GM18858 (cell line): ENCODE measurements at regions not wholly inside any gene's neighbourhood (a gene's known extent, or its start where the extent isn't known, plus 50 kb on each side); places are given as distances from the start of the nearest gene placed in this dataset.

Experiments
- ATAC-seq: cut with Tn5 transposase; IDR thresholded peaks from one replicate; pipeline ENCODE4 v1.9.1; 2021; ENCODE audit not compliant: unreplicated experiment

- ATAC-seq: no peak
Measured at GRCh38 chr18:67926929-67927864, 410.7 kb upstream of the DSEL start.

- ATAC-seq: no peak
Measured at GRCh38 chr18:67924656-67925055, 408.1 kb upstream of the DSEL start.

- ATAC-seq: no peak
Measured at GRCh38 chr18:67919316-67919715, 402.8 kb upstream of the DSEL start.

GRCh38 chr18:67916097-67916496, 399.6 kb upstream of the DSEL start:
- ATAC-seq: no peak

- ATAC-seq: no peak
Measured at GRCh38 chr18:67913040-67913439, 396.5 kb upstream of the DSEL start.

- ATAC-seq: no peak
Measured at GRCh38 chr18:67901573-67901972, 385.1 kb upstream of the DSEL start.

- ATAC-seq: no peak
Measured at GRCh38 chr18:67896451-67896850, 379.9 kb upstream of the DSEL start.

GRCh38 chr18:67893916-67894315, 377.4 kb upstream of the DSEL start:
- no peak for ATAC-seq

GRCh38 chr18:67876871-67877270, 360.4 kb upstream of the DSEL start:
- no peak for ATAC-seq

GRCh38 chr18:67875944-67876343, 359.4 kb upstream of the DSEL start:
- ATAC-seq: no peak

- no peak for ATAC-seq
Measured at GRCh38 chr18:67875060-67875459, 358.5 kb upstream of the DSEL start.

- no peak for ATAC-seq
Measured at GRCh38 chr18:67865400-67865799, 348.9 kb upstream of the DSEL start.

GRCh38 chr18:67864677-67865340, 348.3 kb upstream of the DSEL start:
- no peak for ATAC-seq

GRCh38 chr18:67862069-67862468, 345.5 kb upstream of the DSEL start:
- ATAC-seq: no peak

- ATAC-seq: no peak
Measured at GRCh38 chr18:67854340-67854739, 337.8 kb upstream of the DSEL start.

- ATAC-seq: no peak
Measured at GRCh38 chr18:67846422-67847098, 330.0 kb upstream of the DSEL start.

GRCh38 chr18:67845035-67845434, 328.5 kb upstream of the DSEL start:
- ATAC-seq: no peak

- ATAC-seq: no peak
Measured at GRCh38 chr18:67840379-67840778, 323.9 kb upstream of the DSEL start.

GRCh38 chr18:67818432-67818831, 301.9 kb upstream of the DSEL start:
- no peak for ATAC-seq

- no peak for ATAC-seq
Measured at GRCh38 chr18:67815280-67815679, 298.8 kb upstream of the DSEL start.

GRCh38 chr18:67813380-67814028, 297.0 kb upstream of the DSEL start:
- ATAC-seq: no peak
